ENCODE measurements at regions not wholly inside any gene's neighbourhood (a gene's known extent, or its start where the extent isn't known, plus 50 kb on each side); places are given as distances from the start of the nearest gene placed in this dataset.

- no peak for FAIRE-seq
Observed at GRCh38 chr2:521853-522530, 155.2 kb downstream of the TMEM18 start.

More at GRCh38 chr2:521853-522530, 155.2 kb downstream of the TMEM18 start:
- no peak overlapping the region for H3K27ac ChIP-seq (ENCODE audit: extremely low read length, insufficient read depth, low read length)
- peaks cover 0 to 52% of the 10 kb centered on the region in 2 experiments; a peak in 3 of 5 replicates for H3K27me3 ChIP-seq (ENCODE audit: control insufficient read depth in 1 of 2, insufficient read depth in 2 of 2, low read length in 2 of 2)
- no peak overlapping the region for H3K4me2 ChIP-seq (ENCODE audit: low read depth, low read length)
- no peak overlapping the region for H2AFZ ChIP-seq (ENCODE audit: low read length)
- ChIA-PET POLR2A (no interaction called here), CTCF (ENCODE audit: low intra/inter-chr PET ratio, low total read pairs) (no interaction called here)
- no peaks in the 10 kb centered on the region for H3K79me2 ChIP-seq (ENCODE audit: insufficient read depth, low read length)
- DNase-seq (ENCODE audit: low spot score) (no peak), ATAC-seq (no peak)
- H3K4me3 ChIP-seq (replicated peaks in 1 of 3; ENCODE audit: insufficient read depth in 1 of 3, low read depth in 2 of 3, low read length in 3 of 3): no peak overlapping the region
- no peaks in the 10 kb centered on the region for H4K20me1 ChIP-seq (ENCODE audit: insufficient read depth, low read length)
- BruUV-seq (replicated peaks): no TSS peak
- no peaks in the 10 kb centered on the region for H3K4me1 ChIP-seq (ENCODE audit: insufficient read depth, low read length)
- TF ChIP-seq AKNA (CRISPR knock-in tag; IDR thresholded peaks at IDR 0.05; ENCODE audit: borderline replicate concordance) (no peak), ARID2 (CRISPR knock-in tag; IDR thresholded peaks at IDR 0.05; ENCODE audit: borderline replicate concordance) (no peak), ZBTB10 (CRISPR knock-in tag; IDR thresholded peaks at IDR 0.05; ENCODE audit: borderline replicate concordance) (no peak), AKAP8 (CRISPR knock-in tag; IDR thresholded peaks at IDR 0.05) (no peak)
- 0 out of 2 replicates have a peak, but pooled peaks cover 4% of the 10 kb centered on the region for H3K9me3 ChIP-seq (ENCODE audit: low read length)
- H3K36me3 ChIP-seq (replicated peaks in 1 of 2; ENCODE audit: control insufficient read depth in 1 of 2, insufficient read depth in 2 of 2, low read length in 2 of 2): no peaks in the 10 kb centered on the region
- intact Hi-C loops (cut with micrococcal nuclease; ENCODE audit: unreplicated experiment): no loop called here
- H3K9ac ChIP-seq (ENCODE audit: insufficient read depth, low read depth, low read length): no peak overlapping the region
- in situ Hi-C loops (cut with HindIII; ENCODE audit: extremely low pct_ligation_motif_present, low pct_unique_long_range_greater_than_20kb): no loop called here
- 66% methylated on average over 31 of the region's 31 CpGs for WGBS (ENCODE audit: low lambda C conversion rate)

Data from HepG2 (cell line).